H1 (cell line): ENCODE measurements at regions not wholly inside any gene's neighbourhood (a gene's known extent, or its start where the extent isn't known, plus 50 kb on each side); places are given as distances from the start of the nearest gene placed in this dataset.

Experiments
- CBX5 ChIP-seq: fragments of 300-800, 300-1000 bp; sonication (generic); IDR thresholded peaks from 2 replicates; pipeline ENCODE4 v1.7.1; 2016; ENCODE audit warnings: antibody characterized with exemption, low read length, low read depth
- CHD1 ChIP-seq: IDR thresholded peaks from 2 replicates; pipeline ENCODE4 v1.6.1; 2012; ENCODE audit warnings: low read depth, low read length, improper control_type of control experiment
- CREB1 ChIP-seq: IDR thresholded peaks from 2 replicates; pipeline ENCODE4 v1.6.1; 2012; ENCODE audit warnings: inconsistent platforms
- CTBP2 ChIP-seq: IDR thresholded peaks from 2 replicates; pipeline ENCODE4 v1.7.0; 2011; ENCODE audit warnings: borderline replicate concordance, mild to moderate bottlenecking, moderate library complexity, mixed read lengths, low read length; ENCODE audit not compliant: insufficient read depth, insufficient read length
- CTCF ChIP-seq, 3 experiments: IDR thresholded peaks; 1 replicate in 2 of 3; 2 replicates in 1 of 3; pipeline versions ENCODE4 v1.5.1 to v1.6.1; 2011; ENCODE audit warnings: low read length in 3 of 3, mild to moderate bottlenecking in 3 of 3, inconsistent platforms in 2 of 3, low read depth in 1 of 3, moderate library complexity in 1 of 3; ENCODE audit not compliant: insufficient read depth in 1 of 3; ENCODE audit errors: control extremely low read depth in 1 of 3
- RAD21 ChIP-seq, 2 experiments: IDR thresholded peaks in 1 of 2; conservative IDR thresholded peaks in 1 of 2; 2 replicates each; pipeline ENCODE4 v1.6.1; 2011; ENCODE audit warnings: low read depth in 2 of 2, low read length in 2 of 2, improper control_type of control experiment in 1 of 2, inconsistent platforms in 1 of 2, mild to moderate bottlenecking in 1 of 2, moderate library complexity in 1 of 2

- TF ChIP-seq CTCF (IDR thresholded peaks at IDR 0.05; ENCODE audit: control extremely low read depth in 1 of 3, insufficient read depth in 1 of 3, low read depth in 1 of 3, low read length in 3 of 3) (no peak), CHD1 (no peak), CTBP2 (no peak), CBX5 (no peak), RAD21 (IDR thresholded peaks at IDR 0.05 in 1 of 2, conservative IDR thresholded peaks at IDR 0.05 in 1 of 2; ENCODE audit: low read depth in 2 of 2, low read length in 2 of 2) (no peak), CREB1 (no peak)
Measured at GRCh38 chr3:144523396-144523795, 551.8 kb downstream of the DIPK2A start.
